HT-29 (cell line): ENCODE measurements at regions not wholly inside any gene's neighbourhood (a gene's known extent, or its start where the extent isn't known, plus 50 kb on each side); places are given as distances from the start of the nearest gene placed in this dataset.
"Not testable (repeated sequence)": the region's sequence is repeated elsewhere in the genome, so short reads cannot be mapped to it uniquely, and the experiment has no call there.

Source experiments
- DNase-seq: peaks from one replicate; pipeline ENCODE4 v3.0.0-alpha.2; 2015; ENCODE audit warnings: low spot score

GRCh38 chr4:134722306-134722705 lies 520.7 kb upstream of the PABPC4L start:
- DNase-seq, result no peak

- DNase-seq, result no peak
Observed at GRCh38 chr4:134720030-134720429, 518.4 kb upstream of the PABPC4L start.

GRCh38 chr4:134708616-134709015 lies 507.0 kb upstream of the PABPC4L start:
- no peak for DNase-seq

- DNase-seq, result peak; percentile 20
Observed at GRCh38 chr4:134708026-134708425, 506.4 kb upstream of the PABPC4L start.

GRCh38 chr4:134702374-134702773 lies 500.8 kb upstream of the PABPC4L start:
- no peak for DNase-seq

- no peak for DNase-seq
Observed at GRCh38 chr4:134700251-134700650, 498.7 kb upstream of the PABPC4L start.

- DNase-seq, result not testable (repeated sequence)
Observed at GRCh38 chr4:134698831-134699230, 497.2 kb upstream of the PABPC4L start.

GRCh38 chr4:134695433-134695832 lies 493.8 kb upstream of the PABPC4L start:
- no peak for DNase-seq

- no peak for DNase-seq
Observed at GRCh38 chr4:134691915-134692314, 490.3 kb upstream of the PABPC4L start.

- DNase-seq, result no peak
Observed at GRCh38 chr4:134687646-134688628, 486.3 kb upstream of the PABPC4L start.

GRCh38 chr4:134677209-134677814 lies 475.7 kb upstream of the PABPC4L start:
- no peak for DNase-seq

- DNase-seq, result peak; percentile 58
Observed at GRCh38 chr4:134668237-134668636, 466.6 kb upstream of the PABPC4L start.

GRCh38 chr4:134666640-134667039 lies 465.1 kb upstream of the PABPC4L start:
- DNase-seq, result no peak

- DNase-seq, result no peak
Observed at GRCh38 chr4:134665429-134665828, 463.8 kb upstream of the PABPC4L start.

GRCh38 chr4:134663742-134664141 lies 462.2 kb upstream of the PABPC4L start:
- DNase-seq, result no peak

GRCh38 chr4:134650461-134650860 lies 448.9 kb upstream of the PABPC4L start:
- DNase-seq, result no peak

- no peak for DNase-seq
Observed at GRCh38 chr4:134645778-134646177, 444.2 kb upstream of the PABPC4L start.

- DNase-seq, result no peak
Observed at GRCh38 chr4:134636338-134637051, 434.9 kb upstream of the PABPC4L start.

- DNase-seq, result no peak
Observed at GRCh38 chr4:134634301-134634700, 432.7 kb upstream of the PABPC4L start.

- no peak for DNase-seq
Observed at GRCh38 chr4:134632056-134632455, 430.5 kb upstream of the PABPC4L start.

GRCh38 chr4:134628066-134628465 lies 426.5 kb upstream of the PABPC4L start:
- DNase-seq, result no peak

- no peak for DNase-seq
Observed at GRCh38 chr4:134627366-134627765, 425.8 kb upstream of the PABPC4L start.
